GM13977 (cell line): ENCODE measurements at regions not wholly inside any gene's neighbourhood (a gene's known extent, or its start where the extent isn't known, plus 50 kb on each side); places are given as distances from the start of the nearest gene placed in this dataset.

Source experiments
- DNase-seq: peaks from one replicate; pipeline ENCODE4 v3.0.0; 2012; ENCODE audit warnings: low spot score
- CTCF ChIP-seq: IDR thresholded peaks from 2 replicates; pipeline ENCODE4 v1.5.1; 2012; ENCODE audit warnings: mild to moderate bottlenecking, control low read depth; ENCODE audit not compliant: insufficient read depth; ENCODE audit errors: extremely low read depth, missing control alignments
- in situ Hi-C: fragments of 300-500 bp; cut with MboI; formaldehyde crosslinking; loops from one replicate; pipeline ENCODE4 v1.12.0; 2022; ENCODE audit warnings: low sequenced_read_pairs, low pct_unique_long_range_greater_than_20kb, mixed read lengths, inconsistent platforms; ENCODE audit not compliant: unreplicated experiment

- DNase-seq = no peak
- in situ Hi-C loops = loop anchor here (5.0 kb wide), 1 partner anchor 41 kb away; no protein-coding TSS in a partner anchor
- no peak for TF ChIP-seq CTCF
These were observed 82.9 kb downstream of the FAM43A start for GRCh38 chr3:194768586-194768985.

- peak; percentile 91 for DNase-seq
- in situ Hi-C loops = loop anchor here (5.0 kb wide), 1 partner anchor 42 kb away; no protein-coding TSS in a partner anchor
- no peak for TF ChIP-seq CTCF
These were observed 83.4 kb downstream of the FAM43A start for GRCh38 chr3:194769020-194769643.

DNA sequence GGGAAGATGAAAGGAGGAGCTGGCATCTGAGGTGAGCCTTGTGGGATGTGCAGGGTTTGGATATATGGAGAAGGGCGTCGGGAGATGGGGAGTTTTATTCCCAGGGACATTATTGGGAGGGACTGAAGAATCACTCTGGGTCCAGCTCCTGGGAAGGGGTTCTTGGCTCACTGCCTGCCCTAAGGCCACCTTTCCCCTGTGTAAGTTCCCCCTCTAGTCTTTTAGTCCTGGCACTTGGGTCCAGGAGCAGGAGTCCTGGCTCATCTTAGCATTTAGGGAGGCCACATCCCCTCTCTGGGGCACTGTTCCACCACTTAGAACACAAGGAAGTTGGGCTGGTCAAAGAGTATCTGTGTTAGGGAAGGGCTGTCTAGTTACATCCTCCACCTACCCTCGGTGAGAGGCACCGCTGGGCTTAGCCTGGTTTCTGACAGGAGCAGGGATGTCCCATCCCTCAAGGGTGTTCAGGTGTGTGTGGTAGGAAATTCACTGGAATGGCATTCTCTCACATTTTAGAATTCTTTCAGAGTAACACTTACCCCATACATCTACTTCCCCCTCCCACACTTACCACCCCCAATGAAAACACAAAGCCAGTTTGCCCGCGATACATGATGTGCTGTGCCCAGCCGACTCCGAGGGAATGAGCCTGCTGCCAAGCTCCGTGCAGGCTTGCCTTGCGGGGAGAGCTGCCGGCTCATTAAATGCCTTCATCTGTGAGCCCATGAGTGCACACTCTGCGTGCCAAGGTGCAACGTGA lies 86.7 kb downstream of the FAM43A start:
- DNase-seq = no peak
- TF ChIP-seq CTCF = no peak
- in situ Hi-C loops = no loop called here

- in situ Hi-C loops = no loop called here
- DNase-seq = no peak
- no peak for TF ChIP-seq CTCF
These were observed 87.5 kb downstream of the FAM43A start for GRCh38 chr3:194773216-194773615.

DNA sequence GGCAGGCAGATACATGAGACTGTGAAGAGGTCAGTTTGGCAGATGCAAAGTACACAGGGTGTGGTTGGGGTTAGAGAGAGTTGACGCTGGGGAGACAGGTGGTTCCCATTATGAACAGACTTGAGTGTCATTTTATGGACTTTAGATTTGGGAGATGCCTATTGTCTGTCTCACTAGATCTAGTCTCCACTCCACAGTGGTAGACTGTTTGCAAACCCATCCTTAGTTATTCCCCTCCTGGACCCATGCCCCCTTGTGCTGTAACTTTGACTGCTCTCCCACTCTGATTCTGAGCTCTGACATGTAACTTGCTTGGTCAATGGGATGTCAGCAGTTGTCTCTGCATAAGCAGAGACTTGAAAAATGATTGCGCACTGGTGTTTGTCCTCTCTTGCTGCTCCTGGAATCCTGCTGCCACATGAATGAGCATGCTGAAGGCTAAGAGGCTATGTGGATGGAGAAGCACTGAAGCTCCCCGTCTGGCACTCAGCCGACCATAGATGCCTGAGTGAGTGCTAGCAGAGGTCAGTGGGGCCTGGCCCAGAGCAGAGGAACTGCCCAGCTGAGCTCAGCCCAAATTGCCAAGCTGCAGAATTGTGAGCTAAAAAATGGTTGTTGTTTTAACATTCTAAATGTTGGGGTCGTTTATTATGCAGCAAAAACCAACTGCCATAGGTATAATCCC lies 88.2 kb downstream of the FAM43A start:
- in situ Hi-C loops = no loop called here
- DNase-seq = no peak
- TF ChIP-seq CTCF = no peak

DNA sequence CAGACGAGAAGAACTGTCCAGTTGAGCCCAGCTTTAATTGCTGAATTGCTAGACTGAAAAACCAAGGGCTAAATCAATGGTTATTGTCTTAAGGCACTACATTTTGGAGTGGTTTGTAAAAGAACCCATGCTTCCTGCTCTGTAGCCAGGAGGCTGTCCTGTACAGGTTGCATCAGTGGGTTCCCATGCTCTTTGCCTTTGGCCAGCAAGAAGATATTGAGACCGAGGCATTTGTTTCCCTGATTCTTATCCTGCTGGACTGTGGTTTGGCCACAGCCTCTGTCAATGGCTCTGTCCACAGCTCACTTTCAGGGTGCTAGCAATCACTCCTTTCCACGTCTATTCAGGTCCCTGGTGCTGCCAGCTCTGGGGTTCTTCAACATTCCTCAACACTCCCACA lies 89.6 kb downstream of the FAM43A start:
- in situ Hi-C loops = no loop called here
- TF ChIP-seq CTCF = no peak
- no peak for DNase-seq
